ENCODE measurements at regions not wholly inside any gene's neighbourhood (a gene's known extent, or its start where the extent isn't known, plus 50 kb on each side); places are given as distances from the start of the nearest gene placed in this dataset.

DNA sequence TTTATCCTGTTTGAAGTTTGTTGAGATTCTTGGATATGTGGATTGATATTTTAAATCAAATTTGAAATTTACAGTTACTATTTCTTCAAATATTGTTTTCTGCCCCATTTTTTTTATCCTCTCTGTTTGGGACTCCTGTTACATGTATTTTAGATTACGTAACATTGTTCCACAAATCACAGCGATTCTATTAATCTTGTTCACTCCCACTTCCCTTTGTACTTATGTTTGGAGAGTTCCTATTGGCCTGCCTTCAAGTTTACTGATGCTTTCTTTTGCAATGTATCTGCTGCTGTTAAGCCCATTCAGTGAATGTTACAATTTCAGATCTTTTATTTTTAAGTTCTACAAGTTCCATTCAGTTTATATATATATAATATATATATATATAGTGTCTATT, 288.3 kb upstream of the TNRC6C start:
- Histone ChIP-seq H3K9me3 (ENCODE audit: severe bottlenecking) (peaks cover 7% of the 10 kb centered on the region), H3K4me3 (ENCODE audit: severe bottlenecking) (no peak overlapping the region), H3K27ac (ENCODE audit: poor library complexity, severe bottlenecking) (no peak overlapping the region), H3K4me1 (ENCODE audit: insufficient read depth, poor library complexity, severe bottlenecking) (no peaks in the 10 kb centered on the region), H3K36me3 (ENCODE audit: low read depth) (no peaks in the 10 kb centered on the region), H3K27me3 (ENCODE audit: insufficient read depth, poor library complexity, severe bottlenecking) (peaks cover 21% of the 10 kb centered on the region)
- DNase-seq (ENCODE audit: low spot score), result no peak
- TF ChIP-seq, protein P1, sequence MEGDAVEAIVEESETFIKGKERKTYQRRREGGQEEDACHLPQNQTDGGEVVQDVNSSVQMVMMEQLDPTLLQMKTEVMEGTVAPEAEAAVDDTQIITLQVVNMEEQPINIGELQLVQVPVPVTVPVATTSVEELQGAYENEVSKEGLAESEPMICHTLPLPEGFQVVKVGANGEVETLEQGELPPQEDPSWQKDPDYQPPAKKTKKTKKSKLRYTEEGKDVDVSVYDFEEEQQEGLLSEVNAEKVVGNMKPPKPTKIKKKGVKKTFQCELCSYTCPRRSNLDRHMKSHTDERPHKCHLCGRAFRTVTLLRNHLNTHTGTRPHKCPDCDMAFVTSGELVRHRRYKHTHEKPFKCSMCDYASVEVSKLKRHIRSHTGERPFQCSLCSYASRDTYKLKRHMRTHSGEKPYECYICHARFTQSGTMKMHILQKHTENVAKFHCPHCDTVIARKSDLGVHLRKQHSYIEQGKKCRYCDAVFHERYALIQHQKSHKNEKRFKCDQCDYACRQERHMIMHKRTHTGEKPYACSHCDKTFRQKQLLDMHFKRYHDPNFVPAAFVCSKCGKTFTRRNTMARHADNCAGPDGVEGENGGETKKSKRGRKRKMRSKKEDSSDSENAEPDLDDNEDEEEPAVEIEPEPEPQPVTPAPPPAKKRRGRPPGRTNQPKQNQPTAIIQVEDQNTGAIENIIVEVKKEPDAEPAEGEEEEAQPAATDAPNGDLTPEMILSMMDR (IDR thresholded peaks at IDR 0.05; ENCODE audit: poor library complexity, severe bottlenecking), result no peak
- no peak for ATAC-seq (ENCODE audit: low read depth)

DNA sequence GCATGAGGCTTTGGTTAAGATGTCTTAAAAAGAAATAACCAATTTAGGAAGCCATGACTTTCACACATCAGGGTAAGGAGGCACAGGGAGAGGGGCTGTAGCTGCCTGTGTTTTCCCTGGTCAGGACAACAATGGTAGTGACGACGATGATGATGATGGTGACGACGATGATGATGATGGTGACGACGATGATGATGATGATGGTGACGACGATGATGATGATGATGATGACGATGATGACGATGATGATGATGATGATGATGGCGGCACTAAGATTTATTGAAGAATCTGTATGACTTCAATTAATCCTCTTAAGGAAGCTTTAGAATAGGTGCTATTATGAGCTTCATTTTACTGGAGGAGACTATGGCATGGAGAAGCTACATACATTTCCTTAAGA, 284.1 kb upstream of the TNRC6C start:
- Histone ChIP-seq H3K27ac (ENCODE audit: poor library complexity, severe bottlenecking) (no peak overlapping the region), H3K27me3 (ENCODE audit: insufficient read depth, poor library complexity, severe bottlenecking) (peaks cover 56% of the 10 kb centered on the region), H3K36me3 (ENCODE audit: low read depth) (no peaks in the 10 kb centered on the region), H3K9me3 (ENCODE audit: severe bottlenecking) (no peaks in the 10 kb centered on the region), H3K4me1 (ENCODE audit: insufficient read depth, poor library complexity, severe bottlenecking) (no peaks in the 10 kb centered on the region), H3K4me3 (ENCODE audit: severe bottlenecking) (no peak overlapping the region)
- ATAC-seq (ENCODE audit: low read depth) (no peak), DNase-seq (ENCODE audit: low spot score) (no peak)
- TF ChIP-seq, protein P1 (IDR thresholded peaks at IDR 0.05; ENCODE audit: poor library complexity, severe bottlenecking), result no peak

DNA sequence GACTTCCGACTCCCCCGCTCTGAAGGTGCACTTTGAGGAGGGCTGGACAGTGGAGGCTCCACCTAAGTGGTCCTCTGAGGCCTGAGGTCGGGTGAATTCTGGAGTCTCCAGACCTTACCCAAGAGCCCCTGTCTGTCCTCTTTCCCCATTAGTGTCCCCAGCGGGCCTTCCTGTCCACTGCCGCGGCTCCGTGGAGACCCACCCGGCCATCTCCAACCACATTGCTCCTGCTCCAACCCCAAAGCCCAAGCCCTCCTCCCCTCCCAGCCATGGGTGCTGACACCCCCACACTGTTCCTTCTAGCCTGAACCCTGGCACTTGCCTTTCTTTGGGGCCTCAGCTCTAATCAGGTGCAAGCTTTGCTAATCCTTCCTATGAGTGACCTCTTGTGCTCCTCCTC, 283.1 kb upstream of the TNRC6C start:
- no peaks in the 10 kb centered on the region for H3K4me1 ChIP-seq (ENCODE audit: insufficient read depth, poor library complexity, severe bottlenecking)
- H3K36me3 ChIP-seq (ENCODE audit: low read depth), result no peaks in the 10 kb centered on the region
- no peak overlapping the region for H3K4me3 ChIP-seq (ENCODE audit: severe bottlenecking)
- H3K27me3 ChIP-seq (ENCODE audit: insufficient read depth, poor library complexity, severe bottlenecking), result peaks cover 56% of the 10 kb centered on the region
- H3K27ac ChIP-seq (ENCODE audit: poor library complexity, severe bottlenecking), result no peak overlapping the region
- no peaks in the 10 kb centered on the region for H3K9me3 ChIP-seq (ENCODE audit: severe bottlenecking)
- ATAC-seq (ENCODE audit: low read depth), result no peak
- DNase-seq (ENCODE audit: low spot score), result no peak
- TF ChIP-seq, protein P1 (IDR thresholded peaks at IDR 0.05; ENCODE audit: poor library complexity, severe bottlenecking), result no peak

DNA sequence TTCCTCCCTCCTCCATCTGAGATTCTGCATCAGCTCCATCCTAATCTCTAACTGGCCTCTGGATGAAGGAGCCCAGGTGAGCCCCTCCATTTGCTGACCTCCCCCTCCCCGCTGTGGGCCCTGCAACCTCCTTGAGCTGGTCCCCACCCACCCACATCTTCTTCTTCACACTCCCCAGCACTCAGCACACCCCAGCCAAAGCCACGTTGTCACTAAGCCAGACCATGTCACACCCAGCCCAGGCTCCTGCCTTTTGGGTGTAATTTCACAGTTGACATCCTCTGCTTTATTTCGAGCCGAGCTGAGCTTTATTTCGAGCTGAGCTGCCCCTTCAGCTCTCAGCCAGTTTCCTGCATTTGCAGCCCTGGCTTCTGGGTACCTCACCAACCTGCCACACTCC, 282.7 kb upstream of the TNRC6C start:
- ATAC-seq (ENCODE audit: low read depth) (no peak; the same call in 2 of the 3 replicates), DNase-seq (ENCODE audit: low spot score) (no peak)
- Histone ChIP-seq H3K9me3 (ENCODE audit: severe bottlenecking) (no peaks in the 10 kb centered on the region), H3K4me3 (ENCODE audit: severe bottlenecking) (no peak overlapping the region), H3K27ac (ENCODE audit: poor library complexity, severe bottlenecking) (no peak overlapping the region), H3K4me1 (ENCODE audit: insufficient read depth, poor library complexity, severe bottlenecking) (no peaks in the 10 kb centered on the region), H3K27me3 (ENCODE audit: insufficient read depth, poor library complexity, severe bottlenecking) (peaks cover 56% of the 10 kb centered on the region), H3K36me3 (ENCODE audit: low read depth) (no peaks in the 10 kb centered on the region)
- TF ChIP-seq, protein P1 (IDR thresholded peaks at IDR 0.05; ENCODE audit: poor library complexity, severe bottlenecking), result no peak

DNA sequence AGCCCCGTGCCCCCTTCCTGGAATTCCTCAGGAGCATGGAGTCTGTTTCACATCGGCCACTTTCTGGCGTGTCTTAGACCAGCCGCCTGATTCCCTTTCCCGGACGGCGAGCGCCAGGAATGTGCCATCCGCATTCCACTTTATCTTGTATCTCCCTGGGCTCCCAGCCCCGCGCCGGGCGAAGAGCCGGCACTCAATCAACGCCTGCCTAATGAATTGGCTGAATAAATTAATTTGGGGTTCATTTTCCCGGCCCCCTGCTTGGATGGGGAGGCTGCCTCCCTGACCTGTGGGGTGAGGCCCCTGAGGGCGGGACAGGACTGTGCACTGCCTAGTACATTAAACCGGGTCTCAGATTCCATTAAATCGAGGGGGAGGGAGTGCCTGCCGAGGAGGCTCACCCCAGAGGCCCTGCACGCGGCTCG, 282.3 kb upstream of the TNRC6C start:
- DNase-seq (ENCODE audit: low spot score), result no peak
- peak; percentile 10; the same call in 1 of the 3 replicates for ATAC-seq (ENCODE audit: low read depth)

More for the DNA sequence above, 282.3 kb upstream of the TNRC6C start:
- TF ChIP-seq, protein P1 (IDR thresholded peaks at IDR 0.05; ENCODE audit: poor library complexity, severe bottlenecking), result no peak
- Histone ChIP-seq H3K36me3 (ENCODE audit: low read depth) (no peaks in the 10 kb centered on the region), H3K4me3 (ENCODE audit: severe bottlenecking) (no peak overlapping the region), H3K9me3 (ENCODE audit: severe bottlenecking) (no peaks in the 10 kb centered on the region), H3K27me3 (ENCODE audit: insufficient read depth, poor library complexity, severe bottlenecking) (peaks cover 56% of the 10 kb centered on the region), H3K27ac (ENCODE audit: poor library complexity, severe bottlenecking) (no peak overlapping the region), H3K4me1 (ENCODE audit: insufficient read depth, poor library complexity, severe bottlenecking) (no peaks in the 10 kb centered on the region)

Measured in RWPE2 (cell line).